Left ventricle myocardium superior (tissue), 1 donor: ENCODE measurements at regions not wholly inside any gene's neighbourhood (a gene's known extent, or its start where the extent isn't known, plus 50 kb on each side); places are given as distances from the start of the nearest gene placed in this dataset.

Source experiments
- ATAC-seq: fragments of 200-7000 bp; cut with Tn5 transposase; one replicate; pipeline ENCODE4 v1.9.1; 2020; ENCODE audit warnings: mild to moderate bottlenecking, moderate library complexity
- DNase-seq: peaks from one replicate; pipeline ENCODE4 v3.0.0-alpha.2; 2020
- intact Hi-C: fragments of 100-400 bp; cut with micrococcal nuclease; formaldehyde crosslinking; loops from one replicate; pipeline ENCODE4 v1.11.0; 2022
- donor health status: DM: no; HTN: yes; CAD: no; lungs with severe emphysema.

GRCh38 chr13:73715114-73715910, 418.9 kb downstream of the KLF12 start:
- ATAC-seq: no peak

GRCh38 chr13:73714522-73714921, 419.7 kb downstream of the KLF12 start:
- ATAC-seq (no peak), DNase-seq (no peak)
- intact Hi-C loops: no loop called here

More at GRCh38 chr13:73715114-73715910, 418.9 kb downstream of the KLF12 start:
- intact Hi-C loops: no loop called here
- DNase-seq: no peak

- no peak for DNase-seq
- ATAC-seq: peak; percentile 54
- intact Hi-C loops: no loop called here
Measured at GRCh38 chr13:73708393-73708985, 425.7 kb downstream of the KLF12 start.

- ATAC-seq (no peak), DNase-seq (no peak)
- intact Hi-C loops: no loop called here
Measured at GRCh38 chr13:73704587-73704986, 429.6 kb downstream of the KLF12 start.

GRCh38 chr13:73703606-73704005, 430.6 kb downstream of the KLF12 start:
- ATAC-seq: no peak
- intact Hi-C loops: no loop called here

GRCh38 chr13:73702419-73703071, 431.7 kb downstream of the KLF12 start:
- ATAC-seq: no peak
- intact Hi-C loops: no loop called here
- no peak for DNase-seq

More at GRCh38 chr13:73703606-73704005, 430.6 kb downstream of the KLF12 start:
- DNase-seq: no peak

GRCh38 chr13:73701160-73701559, 433.0 kb downstream of the KLF12 start:
- intact Hi-C loops: no loop called here
- no peak for ATAC-seq
- no peak for DNase-seq

GRCh38 chr13:73698859-73699258, 435.3 kb downstream of the KLF12 start:
- ATAC-seq (no peak), DNase-seq (no peak)
- intact Hi-C loops: no loop called here

GRCh38 chr13:73697166-73697565, 437.0 kb downstream of the KLF12 start:
- intact Hi-C loops: no loop called here
- DNase-seq (no peak), ATAC-seq (no peak)

GRCh38 chr13:73696713-73697112, 437.5 kb downstream of the KLF12 start:
- DNase-seq (no peak), ATAC-seq (no peak)
- intact Hi-C loops: no loop called here

- no peak for ATAC-seq
- DNase-seq: no peak
- intact Hi-C loops: no loop called here
Measured at GRCh38 chr13:73696271-73696670, 437.9 kb downstream of the KLF12 start.

GRCh38 chr13:73695325-73695724, 438.9 kb downstream of the KLF12 start:
- intact Hi-C loops: no loop called here
- no peak for ATAC-seq
- DNase-seq: no peak

GRCh38 chr13:73693215-73693614, 441.0 kb downstream of the KLF12 start:
- DNase-seq: no peak
- intact Hi-C loops: no loop called here
- ATAC-seq: no peak

GRCh38 chr13:73691891-73692290, 442.3 kb downstream of the KLF12 start:
- no peak for DNase-seq
- intact Hi-C loops: no loop called here
- no peak for ATAC-seq

GRCh38 chr13:73687929-73688328, 446.3 kb downstream of the KLF12 start:
- no peak for DNase-seq
- ATAC-seq: no peak
- intact Hi-C loops: no loop called here

GRCh38 chr13:73687087-73687486, 447.1 kb downstream of the KLF12 start:
- no peak for ATAC-seq
- intact Hi-C loops: no loop called here
- DNase-seq: no peak

- no peak for ATAC-seq
- DNase-seq: no peak
- intact Hi-C loops: no loop called here
Measured at GRCh38 chr13:73684750-73685149, 449.5 kb downstream of the KLF12 start.

- no peak for DNase-seq
- intact Hi-C loops: no loop called here
- no peak for ATAC-seq
Measured at GRCh38 chr13:73684286-73684685, 449.9 kb downstream of the KLF12 start.

- no peak for DNase-seq
- no peak for ATAC-seq
- intact Hi-C loops: no loop called here
Measured at GRCh38 chr13:73683746-73684145, 450.5 kb downstream of the KLF12 start.

- DNase-seq: no peak
- intact Hi-C loops: no loop called here
- ATAC-seq: no peak
Measured at GRCh38 chr13:73681779-73682178, 452.4 kb downstream of the KLF12 start.
